GM12873 (cell line): ENCODE measurements at regions not wholly inside any gene's neighbourhood (a gene's known extent, or its start where the extent isn't known, plus 50 kb on each side); places are given as distances from the start of the nearest gene placed in this dataset.

Experiments used
- CTCF ChIP-seq: IDR thresholded peaks from 2 replicates; pipeline ENCODE4 v1.5.1; 2012; ENCODE audit warnings: low read depth, mild to moderate bottlenecking, moderate library complexity, low read length, control low read depth; ENCODE audit not compliant: insufficient read depth; ENCODE audit errors: missing control alignments

- no peak for TF ChIP-seq CTCF
These were observed 51.5 kb upstream of the ARID1B start for GRCh38 chr6:156725712-156726111.

DNA sequence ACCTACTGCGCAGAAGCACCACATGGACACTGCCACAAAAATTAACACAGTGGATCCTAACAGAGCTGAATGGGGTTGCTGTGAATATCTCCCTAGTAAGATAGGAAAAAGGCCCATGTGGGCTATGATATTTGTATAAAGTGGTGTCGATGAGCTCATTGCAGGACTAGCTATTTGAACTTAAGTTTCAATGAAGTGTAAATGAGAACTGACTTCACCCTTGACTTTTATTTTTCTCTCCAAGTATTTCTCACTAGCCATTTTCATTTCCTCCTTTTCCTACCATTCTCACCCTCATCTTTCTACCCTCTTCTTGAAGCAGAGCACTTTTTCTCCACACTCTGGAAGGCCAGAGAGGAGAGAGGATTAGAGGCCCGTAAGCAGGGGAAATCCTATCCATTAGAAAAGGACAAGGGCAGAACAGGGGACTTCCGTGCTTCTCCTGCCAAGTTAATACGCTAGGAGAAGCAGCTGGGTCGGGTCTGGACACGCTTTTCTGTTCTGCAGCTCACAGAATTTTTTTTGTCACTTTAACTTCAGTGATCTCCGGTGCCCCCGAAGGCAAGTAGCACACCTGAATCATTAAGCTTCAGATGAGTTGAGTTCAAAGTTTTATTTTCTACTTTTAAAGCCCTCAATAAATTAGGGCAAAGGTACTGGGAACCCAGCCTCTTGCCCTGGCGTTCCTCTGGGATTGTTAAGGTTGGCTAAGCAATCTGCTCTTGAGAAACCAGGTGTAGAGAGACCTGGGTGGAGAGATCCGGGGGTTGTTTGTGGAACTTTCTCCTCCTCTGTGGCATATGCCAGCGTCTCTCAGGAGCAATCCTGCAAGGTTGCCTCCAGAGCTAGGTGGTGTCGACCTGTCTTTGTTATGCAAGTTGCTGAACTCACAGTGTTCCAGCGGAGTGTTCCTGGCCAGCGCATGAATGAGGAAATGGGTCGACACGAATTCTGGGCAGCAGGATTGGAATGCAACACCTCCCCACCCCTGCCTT lies 56.2 kb upstream of the ARID1B start:
- TF ChIP-seq CTCF: no peak

GRCh38 chr6:156719720-156720563 lies 57.2 kb upstream of the ARID1B start:
- TF ChIP-seq CTCF: no peak

DNA sequence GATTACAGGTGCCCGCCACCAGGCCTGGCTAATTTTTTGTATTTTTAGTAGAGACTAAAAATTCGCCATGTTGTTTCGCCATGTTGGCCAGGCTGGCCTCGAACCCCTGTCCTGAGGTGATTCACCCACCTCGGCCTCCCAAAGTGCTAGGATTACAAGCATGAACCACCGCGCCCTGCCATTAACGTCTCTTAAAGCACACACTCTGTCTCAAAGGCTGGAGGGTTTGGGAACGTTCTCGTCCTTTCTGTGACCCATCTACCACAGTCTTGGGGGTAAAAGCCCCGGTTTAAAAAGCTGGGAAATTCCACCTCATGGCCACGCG lies 57.8 kb upstream of the ARID1B start:
- TF ChIP-seq CTCF: no peak

GRCh38 chr6:156718647-156719394 lies 58.4 kb upstream of the ARID1B start:
- no peak for TF ChIP-seq CTCF

GRCh38 chr6:156717542-156717941 lies 59.6 kb upstream of the ARID1B start:
- no peak for TF ChIP-seq CTCF

DNA sequence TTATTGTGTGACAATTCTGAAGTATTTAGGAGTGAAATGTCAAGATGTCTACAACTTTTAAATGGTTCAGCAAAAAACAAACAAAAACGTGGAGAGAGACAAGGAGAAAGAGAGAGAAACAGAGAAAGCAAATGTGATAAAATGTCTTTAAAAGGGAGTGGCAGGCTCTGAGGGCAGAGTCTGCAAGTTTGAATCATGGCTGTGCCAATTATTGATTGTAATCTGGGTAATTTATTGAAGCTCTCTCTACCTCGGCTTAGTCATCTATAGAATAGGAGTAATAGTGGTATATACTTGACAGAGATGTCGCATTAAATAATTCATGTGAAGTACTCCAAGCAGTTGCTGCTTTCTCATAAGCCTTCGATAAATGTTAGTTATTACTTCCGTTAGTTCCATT lies 61.3 kb upstream of the ARID1B start:
- no peak for TF ChIP-seq CTCF
